Endothelial cell of umbilical vein (primary cell): ENCODE measurements at regions not wholly inside any gene's neighbourhood (a gene's known extent, or its start where the extent isn't known, plus 50 kb on each side); places are given as distances from the start of the nearest gene placed in this dataset.

Experiments
- CTCF ChIP-seq, 2 donors: IDR thresholded peaks; 1 replicate in 1 of 2; 2 replicates in 1 of 2; pipeline ENCODE4 v1.5.1; 2011; ENCODE audit warnings: low read length in 2 of 2, mild to moderate bottlenecking in 2 of 2, moderate library complexity in 2 of 2, control low read depth in 1 of 2, inconsistent platforms in 1 of 2, low read depth in 1 of 2; ENCODE audit not compliant: insufficient read depth in 1 of 2; ENCODE audit errors: extremely low read depth in 1 of 2
- MAX ChIP-seq: IDR thresholded peaks from 2 replicates; pipeline ENCODE4 v1.6.1; 2011; ENCODE audit not compliant: insufficient read depth, insufficient read length
- POLR2A ChIP-seq: IDR thresholded peaks from 2 replicates; pipeline ENCODE4 v1.6.1; 2012; ENCODE audit warnings: low read depth, mild to moderate bottlenecking, control low read depth, low read length

- TF ChIP-seq POLR2A (no peak), MAX (no peak), CTCF (IDR thresholded peaks at IDR 0.05; ENCODE audit: extremely low read depth in 1 of 2, insufficient read depth in 1 of 2, low read depth in 1 of 2, low read length in 2 of 2) (no peak)
Measured at GRCh38 chr15:94125698-94126097, 105.7 kb upstream of the MCTP2 start.
